Effector memory CD8-positive, alpha-beta T cell (primary cell): ENCODE measurements at regions not wholly inside any gene's neighbourhood (a gene's known extent, or its start where the extent isn't known, plus 50 kb on each side); places are given as distances from the start of the nearest gene placed in this dataset.
A peak's percentile ranks its signal among the peaks of the same experiment; 100 is the strongest.

ENCODE experiments used
- ATAC-seq: fragments of 150-1000 bp; cut with Tn5 transposase; replicated peaks from 2 replicates; pipeline ENCODE4 v1.10.0; 2021; ENCODE audit warnings: mild to moderate bottlenecking, moderate library complexity
- DNase-seq, 3 experiments: peaks; one replicate each; pipeline ENCODE4 v3.0.0; 2021
- H3K27ac Mint-ChIP-seq, 2 donors: one replicate each; pipeline ENCODE4 v1.8.0; 2022; ENCODE audit warnings: mild to moderate bottlenecking in 2 of 2, mixed read lengths in 2 of 2, moderate library complexity in 2 of 2
- H3K27me3 Mint-ChIP-seq, 2 donors: one replicate each; pipeline ENCODE4 v1.8.0; 2022; ENCODE audit warnings: mixed read lengths in 2 of 2
- H3K36me3 Mint-ChIP-seq: one replicate; pipeline ENCODE4 v1.8.0; 2022; ENCODE audit warnings: mild to moderate bottlenecking, moderate library complexity, mixed read lengths; ENCODE audit not compliant: insufficient read depth
- H3K4me1 Mint-ChIP-seq, 2 donors: one replicate each; pipeline ENCODE4 v1.8.0; 2022; ENCODE audit warnings: low read depth in 2 of 2, mixed read lengths in 2 of 2
- H3K4me3 Mint-ChIP-seq, 2 donors: one replicate each; pipeline ENCODE4 v1.8.0; 2022; ENCODE audit warnings: mild to moderate bottlenecking in 2 of 2, mixed read lengths in 2 of 2, moderate library complexity in 2 of 2
- H3K9me3 Mint-ChIP-seq, 2 donors: one replicate each; pipeline ENCODE4 v1.8.0; 2022; ENCODE audit warnings: mixed read lengths in 2 of 2

DNA sequence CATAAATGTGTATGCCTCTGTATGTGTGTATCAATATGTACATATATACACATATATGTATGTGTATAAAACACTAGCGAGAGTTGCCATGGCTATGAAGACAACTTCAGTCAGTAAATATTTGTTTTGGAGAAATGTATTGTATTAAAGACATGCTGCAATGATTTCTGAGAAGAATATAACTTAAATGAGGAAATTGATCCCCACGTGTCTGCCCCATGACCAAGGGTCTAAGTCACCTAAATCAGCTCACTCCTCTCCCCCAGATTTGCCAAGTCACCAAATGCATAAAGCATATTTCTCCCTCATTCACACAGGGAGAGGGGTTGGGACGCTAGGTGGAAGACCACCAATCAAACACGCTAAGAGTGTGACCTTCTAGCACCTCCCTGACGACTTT is 58.3 kb upstream of the LYST start:
- no peaks in the 10 kb centered on the region for H3K36me3 Mint-ChIP-seq
- ATAC-seq, result no peak
- DNase-seq, result no peak
- no peak overlapping the region for H3K27ac Mint-ChIP-seq
- H3K27me3 Mint-ChIP-seq, result no peaks in the 10 kb centered on the region
- H3K4me1 Mint-ChIP-seq, result peaks cover 19 to 24% of the 10 kb centered on the region in 2 donors
- H3K4me3 Mint-ChIP-seq, result no peak overlapping the region
- H3K9me3 Mint-ChIP-seq, result no peaks in the 10 kb centered on the region

DNA sequence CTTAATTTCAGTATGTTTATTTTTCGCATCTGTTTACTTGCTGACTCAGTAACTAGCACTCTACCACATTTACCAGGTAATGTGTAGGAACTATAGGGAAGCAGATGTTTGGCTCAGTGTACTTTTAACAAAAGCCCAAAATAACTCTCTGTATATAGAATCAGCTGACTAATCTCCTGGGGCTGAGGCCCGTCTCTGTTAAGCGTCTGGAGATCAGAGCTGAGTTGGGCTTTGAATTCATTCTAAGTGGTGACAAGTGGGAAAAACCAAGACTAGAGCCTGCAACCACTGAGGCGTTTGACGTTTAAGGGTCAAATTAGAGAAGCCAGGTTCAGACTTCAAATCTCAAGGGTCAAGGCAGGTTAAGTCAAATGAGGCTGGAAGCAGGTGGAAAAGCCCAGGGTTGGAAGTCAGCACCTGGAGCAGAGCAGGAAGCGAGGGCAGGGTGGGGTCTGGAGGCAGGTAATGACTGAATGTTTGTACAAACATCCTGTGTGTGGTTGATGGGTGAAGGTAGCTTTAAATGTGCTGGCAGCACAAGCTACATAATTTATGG is 56.8 kb upstream of the LYST start:
- H3K36me3 Mint-ChIP-seq, result no peaks in the 10 kb centered on the region
- H3K4me3 Mint-ChIP-seq, result peak overlapping the region; percentile 32 to 51
- DNase-seq, result peak in 2 of 3 experiments; percentile 16 to 20

DNA sequence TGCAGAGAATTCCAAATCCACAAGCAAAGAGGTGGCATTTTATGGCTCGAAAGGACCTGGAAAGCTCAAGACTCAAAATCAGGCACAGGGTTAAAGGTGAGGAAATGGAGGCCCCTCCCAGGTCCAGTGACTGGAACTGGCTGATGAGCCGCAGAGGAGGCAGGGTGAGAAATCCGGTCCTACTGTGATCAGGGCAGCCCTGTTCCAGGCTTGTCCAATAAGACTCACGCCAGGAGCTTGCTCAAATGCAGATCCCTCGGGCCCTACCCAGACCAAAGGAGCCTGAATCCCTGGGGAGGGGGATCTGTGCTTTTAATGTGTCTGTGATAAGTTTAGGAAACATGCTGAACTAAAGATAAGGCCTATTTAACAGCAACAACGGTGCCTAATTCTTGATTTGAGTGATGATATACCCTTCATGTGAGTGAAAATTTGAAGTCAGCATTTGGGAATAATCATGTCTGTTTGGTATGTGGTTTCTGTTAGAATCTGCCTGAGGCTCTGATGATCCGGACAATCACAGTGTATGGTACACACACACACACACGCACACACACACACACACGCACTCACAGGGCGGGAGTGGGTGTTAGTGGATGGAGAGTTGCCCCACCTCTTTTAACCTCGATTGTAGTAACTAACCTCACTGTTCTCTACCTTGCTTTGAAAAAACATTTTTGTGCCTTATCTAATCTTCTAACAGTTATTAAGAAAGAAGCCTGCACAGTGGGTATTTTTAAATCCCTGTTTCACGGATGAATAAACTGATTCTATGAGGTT is 54.1 kb upstream of the LYST start:
- Mint-ChIP-seq H3K27ac (peak overlapping the region in 1 of 2 donors; percentile 57), H3K4me3 (no peak overlapping the region), H3K27me3 (no peaks in the 10 kb centered on the region), H3K4me1 (peaks cover 28 to 29% of the 10 kb centered on the region in 2 donors), H3K9me3 (no peaks in the 10 kb centered on the region), H3K36me3 (no peaks in the 10 kb centered on the region)
- DNase-seq, result no peak
- ATAC-seq, result no peak

More for the DNA sequence above, 56.8 kb upstream of the LYST start:
- Mint-ChIP-seq H3K27ac (peak overlapping the region; percentile 60 to 92), H3K4me1 (peaks cover 19 to 24% of the 10 kb centered on the region in 2 donors), H3K27me3 (no peaks in the 10 kb centered on the region), H3K9me3 (no peaks in the 10 kb centered on the region)
- ATAC-seq, result peak; percentile 84

DNA sequence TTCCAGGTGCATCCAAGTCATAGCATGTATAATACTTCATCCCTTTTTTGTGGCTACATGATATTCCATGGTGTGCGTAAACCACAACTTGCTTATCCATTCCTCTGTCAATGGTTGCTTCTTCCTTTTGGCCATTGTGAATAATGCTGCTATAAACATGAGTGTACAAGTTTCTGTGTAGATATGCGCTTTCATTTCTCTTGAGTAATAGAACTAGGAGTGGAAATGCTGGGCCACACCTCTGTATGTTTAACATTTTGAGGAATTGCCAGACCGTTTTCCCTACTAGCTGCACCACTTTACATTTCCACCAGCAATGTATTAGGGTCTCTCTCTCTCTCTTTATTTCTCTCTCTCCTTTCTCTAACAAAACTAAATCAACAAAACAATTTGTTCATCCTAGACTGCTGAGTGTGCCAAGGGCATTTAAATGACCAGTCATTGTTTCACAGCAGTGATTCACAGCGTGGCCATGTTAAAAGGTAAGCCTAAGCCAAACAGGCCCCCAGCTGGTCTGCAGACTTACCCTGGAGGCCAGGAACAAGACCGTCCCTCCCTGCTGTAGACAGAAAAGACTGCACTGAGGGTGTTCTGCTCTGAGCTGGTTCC is 53.2 kb upstream of the LYST start:
- H3K4me3 Mint-ChIP-seq, result no peak overlapping the region
- ATAC-seq (no peak), DNase-seq (no peak)
- peaks cover 28 to 29% of the 10 kb centered on the region in 2 donors for H3K4me1 Mint-ChIP-seq
- H3K36me3 Mint-ChIP-seq, result no peaks in the 10 kb centered on the region
- no peaks in the 10 kb centered on the region for H3K27me3 Mint-ChIP-seq
- H3K9me3 Mint-ChIP-seq, result no peaks in the 10 kb centered on the region
- peak overlapping the region in 1 of 2 donors; percentile 52 for H3K27ac Mint-ChIP-seq

DNA sequence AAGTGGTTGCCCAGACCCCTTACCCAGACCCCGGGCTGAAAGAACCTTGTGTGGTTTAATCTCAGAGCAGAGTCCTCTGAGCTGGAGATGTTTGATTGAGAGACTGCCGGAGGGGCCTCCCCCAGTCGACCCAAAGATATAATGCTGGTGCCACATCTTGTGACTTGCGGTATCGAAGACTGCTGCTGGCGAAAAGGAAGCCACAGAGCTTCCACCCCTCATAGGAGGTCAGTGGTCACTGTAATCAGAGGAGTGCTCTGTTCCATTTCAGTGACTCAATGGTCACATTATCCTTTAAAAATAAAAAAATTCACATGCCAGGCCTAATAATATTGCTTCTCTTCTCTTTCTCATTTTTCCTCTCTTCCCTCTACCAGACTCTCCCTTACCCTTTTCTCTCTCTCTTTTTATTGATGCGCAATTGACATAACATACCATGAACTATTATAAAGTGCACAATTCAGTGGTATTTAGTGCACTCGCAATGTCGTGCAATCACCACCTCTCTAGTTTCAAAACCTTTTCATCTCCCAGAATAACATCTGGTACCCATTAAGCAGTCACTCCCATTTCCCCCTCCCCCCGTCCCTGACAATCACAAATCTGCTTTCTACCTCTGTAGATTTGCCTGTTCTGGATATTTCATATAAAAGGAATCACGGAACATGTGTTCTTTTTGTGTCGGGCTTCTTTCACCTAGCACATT is 52.6 kb upstream of the LYST start:
- H3K27ac Mint-ChIP-seq, result peak overlapping the region in 1 of 2 donors; percentile 52
- H3K27me3 Mint-ChIP-seq, result no peaks in the 10 kb centered on the region
- no peaks in the 10 kb centered on the region for H3K9me3 Mint-ChIP-seq
- no peak for DNase-seq
- H3K36me3 Mint-ChIP-seq, result no peaks in the 10 kb centered on the region
- H3K4me1 Mint-ChIP-seq, result peaks cover 24 to 27% of the 10 kb centered on the region in 2 donors
- no peak overlapping the region for H3K4me3 Mint-ChIP-seq
- no peak for ATAC-seq

DNA sequence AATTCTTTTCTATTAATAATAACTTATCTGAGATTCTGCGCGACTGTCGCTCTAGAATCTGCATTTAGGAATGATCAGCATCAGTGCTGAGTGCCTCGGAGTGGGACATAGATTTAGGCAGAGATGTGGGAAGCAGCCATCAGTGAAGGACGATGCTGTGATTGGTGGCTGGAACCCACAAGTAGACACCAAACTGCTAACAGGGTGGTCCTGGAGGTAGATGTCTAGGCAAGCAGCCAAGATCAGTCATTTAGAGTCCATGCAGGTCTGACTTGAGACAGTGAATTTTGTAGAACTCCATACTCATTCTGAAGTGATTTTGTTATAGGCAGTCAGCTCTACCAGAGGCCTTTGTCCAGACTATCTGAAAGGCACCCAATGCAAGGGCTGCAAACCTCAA is 51.8 kb upstream of the LYST start:
- DNase-seq (no peak), ATAC-seq (no peak)
- Mint-ChIP-seq H3K4me1 (peaks cover 19% of the 10 kb centered on the region in 2 donors), H3K27me3 (no peaks in the 10 kb centered on the region), H3K9me3 (no peaks in the 10 kb centered on the region), H3K27ac (no peak overlapping the region), H3K36me3 (no peaks in the 10 kb centered on the region), H3K4me3 (no peak overlapping the region)

DNA sequence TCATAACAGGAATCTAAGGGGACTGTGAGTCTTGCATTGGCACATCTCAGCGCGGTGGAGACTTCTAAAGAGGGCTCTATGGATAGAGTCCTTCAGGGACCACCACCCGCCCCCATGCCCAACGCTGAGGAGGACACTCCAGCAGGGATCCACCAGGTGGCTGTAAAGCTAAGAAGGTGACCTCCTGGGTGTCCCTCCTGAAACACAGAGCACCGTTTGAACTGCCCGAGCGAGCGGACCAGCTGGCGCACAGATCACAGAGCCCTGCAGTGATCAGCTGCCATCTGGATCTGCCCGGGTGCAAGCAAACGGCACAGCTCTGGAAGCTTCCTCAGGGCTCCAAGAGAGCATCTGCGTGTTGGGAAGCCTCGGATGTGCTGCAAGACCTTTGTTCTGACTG is 51.3 kb upstream of the LYST start:
- peaks cover 14 to 15% of the 10 kb centered on the region in 2 donors for H3K4me1 Mint-ChIP-seq
- H3K27me3 Mint-ChIP-seq, result no peaks in the 10 kb centered on the region
- ATAC-seq (no peak), DNase-seq (no peak)
- H3K36me3 Mint-ChIP-seq, result no peaks in the 10 kb centered on the region
- peak overlapping the region in 1 of 2 donors; percentile 86 for H3K27ac Mint-ChIP-seq
- H3K9me3 Mint-ChIP-seq, result no peaks in the 10 kb centered on the region
- H3K4me3 Mint-ChIP-seq, result no peak overlapping the region

DNA sequence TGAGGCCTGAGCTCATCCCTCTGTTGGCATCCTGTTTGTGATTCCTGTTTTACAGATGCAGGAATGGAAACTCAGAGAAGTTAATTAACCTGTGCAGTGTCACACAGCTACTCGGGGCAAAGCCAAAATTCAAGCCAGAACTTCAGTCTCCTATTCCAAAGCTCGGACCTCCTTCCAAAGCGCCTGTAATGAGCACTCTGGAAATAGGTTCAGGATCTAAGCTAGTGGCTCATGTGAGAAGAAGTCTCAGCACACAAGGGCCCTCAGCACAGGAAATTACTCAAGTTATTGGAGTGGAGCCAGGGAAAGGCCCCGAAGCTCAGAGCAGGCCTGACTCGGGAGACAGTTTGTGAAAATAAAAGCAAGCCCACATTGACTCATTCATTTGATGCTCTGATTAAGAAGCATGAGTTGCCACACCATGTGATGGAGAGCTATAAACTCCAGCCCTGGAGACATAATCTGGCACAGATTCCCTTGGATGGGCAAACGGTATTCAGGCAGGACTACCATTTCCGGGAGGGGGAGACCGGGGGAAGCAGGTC is 50.6 kb upstream of the LYST start:
- Mint-ChIP-seq H3K9me3 (no peaks in the 10 kb centered on the region), H3K27ac (peak overlapping the region; percentile 28 to 86), H3K36me3 (no peaks in the 10 kb centered on the region), H3K4me1 (peaks cover 9% of the 10 kb centered on the region in 2 donors), H3K4me3 (no peak overlapping the region), H3K27me3 (no peaks in the 10 kb centered on the region)
- DNase-seq (peak; percentile 24 to 45 (median 43)), ATAC-seq (peak; percentile 98)
